ENCODE measurements at regions not wholly inside any gene's neighbourhood (a gene's known extent, or its start where the extent isn't known, plus 50 kb on each side); places are given as distances from the start of the nearest gene placed in this dataset.

- no peak overlapping the region for H3K9ac ChIP-seq
- no peak overlapping the region for H3K27ac ChIP-seq
- H4K20me1 ChIP-seq: no peaks in the 10 kb centered on the region
- H3K4me1 ChIP-seq: peaks cover 32% of the 10 kb centered on the region
- peaks cover 34% of the 10 kb centered on the region for H3K9me3 ChIP-seq
- no peaks in the 10 kb centered on the region for H3K27me3 ChIP-seq
- H3K4me2 ChIP-seq: peak overlapping the region; percentile 61; the same call in 1 of the 2 replicates
- H3K4me3 ChIP-seq: no peak overlapping the region
- H3K36me3 ChIP-seq: no peaks in the 10 kb centered on the region
- no peak for TF ChIP-seq Cebpa-rat (IDR thresholded peaks at IDR 0.05)
Measured at GRCh38 chr6:157755746-157756411, 67.2 kb upstream of the SNX9 start.

DNA sequence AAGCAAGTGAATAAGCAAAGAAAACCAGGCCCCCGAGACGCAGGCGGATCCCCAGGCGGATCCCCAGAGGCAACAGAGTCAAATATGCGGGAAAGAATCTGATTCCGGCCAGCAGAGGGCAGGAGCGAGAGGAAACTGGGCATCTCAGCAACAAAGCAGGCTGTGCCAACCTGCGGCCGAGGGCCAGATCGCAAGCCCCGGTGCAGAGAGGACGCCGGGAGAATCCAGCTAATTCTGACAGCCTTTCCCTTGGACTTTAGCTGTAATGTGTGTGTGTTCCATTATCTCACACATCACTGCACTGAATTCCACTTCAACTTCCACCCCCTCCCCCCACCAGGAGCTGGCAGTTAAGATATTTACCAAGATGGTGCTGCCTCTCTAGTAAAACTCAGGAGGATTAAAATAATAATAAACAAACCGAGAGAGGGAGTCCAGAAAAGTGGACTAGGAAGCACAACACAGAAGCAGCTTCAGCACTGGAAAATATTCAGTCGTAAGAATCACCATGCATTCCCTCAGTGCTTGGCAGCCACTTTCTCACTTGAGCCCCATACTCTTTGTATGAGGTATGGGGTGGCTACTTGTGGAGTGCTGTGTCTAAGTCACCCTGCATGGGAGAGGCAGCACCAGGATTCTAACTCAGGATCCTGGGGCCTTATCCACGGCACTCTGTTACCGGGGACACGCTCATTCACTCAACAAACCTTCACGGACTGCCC is 66.2 kb upstream of the SNX9 start:
- no peak overlapping the region for H3K4me3 ChIP-seq
- H3K4me2 ChIP-seq: peak overlapping the region; percentile 61
- peaks cover 40% of the 10 kb centered on the region for H3K4me1 ChIP-seq
- H3K9ac ChIP-seq: no peak overlapping the region
- no peak overlapping the region for H3K27ac ChIP-seq
- TF ChIP-seq Cebpa-rat (IDR thresholded peaks at IDR 0.05): no peak
- no peaks in the 10 kb centered on the region for H3K27me3 ChIP-seq
- H3K9me3 ChIP-seq: peaks cover 24% of the 10 kb centered on the region
- no peaks in the 10 kb centered on the region for H4K20me1 ChIP-seq
- H3K36me3 ChIP-seq: no peaks in the 10 kb centered on the region

DNA sequence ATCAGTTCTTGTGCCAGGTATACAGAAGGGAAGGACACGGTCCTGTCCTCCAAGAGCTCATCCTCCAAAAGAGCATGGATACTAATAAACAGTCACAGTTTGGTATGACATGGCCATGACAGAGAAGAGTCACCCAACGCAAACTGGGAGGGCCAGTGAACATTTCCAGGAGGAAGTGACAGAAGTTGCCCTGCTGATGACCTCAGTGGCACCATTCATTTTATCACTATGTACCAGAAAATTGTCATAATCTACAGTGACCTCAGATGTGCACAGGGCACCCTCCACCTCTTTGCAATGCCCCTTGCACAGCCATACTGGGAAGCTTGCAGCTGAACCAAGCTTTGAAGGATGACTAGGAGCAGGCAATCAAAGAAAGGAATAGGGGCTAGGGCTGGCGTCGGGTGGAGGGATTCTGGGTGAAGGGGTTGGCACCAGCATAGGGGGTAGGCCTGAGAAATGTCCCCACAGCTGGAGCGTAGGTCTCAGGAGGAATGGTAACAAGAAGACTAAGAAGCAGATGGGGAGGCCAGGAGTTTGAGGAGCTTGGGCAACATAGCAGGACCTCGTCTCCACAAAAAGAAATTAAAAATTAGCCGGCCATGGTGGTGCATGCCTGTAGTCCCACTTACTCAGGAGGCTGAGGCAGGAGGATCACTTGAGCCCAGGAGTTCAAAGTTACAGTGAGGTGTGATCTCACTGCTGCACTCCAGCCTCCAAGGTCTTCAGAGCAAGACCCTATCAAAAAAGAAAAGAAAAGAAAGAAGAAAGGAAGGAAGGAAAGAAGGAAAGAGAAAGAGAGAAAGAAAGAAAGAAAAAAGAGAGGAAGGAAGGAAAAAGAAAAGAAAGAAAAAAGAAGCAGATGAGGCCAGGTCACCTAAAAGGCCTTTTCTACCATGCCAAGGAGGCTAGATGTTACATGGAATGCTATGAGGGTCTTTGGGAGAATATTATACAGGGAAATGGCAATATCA is 65.3 kb upstream of the SNX9 start:
- no peak for TF ChIP-seq Cebpa-rat (IDR thresholded peaks at IDR 0.05)

DNA sequence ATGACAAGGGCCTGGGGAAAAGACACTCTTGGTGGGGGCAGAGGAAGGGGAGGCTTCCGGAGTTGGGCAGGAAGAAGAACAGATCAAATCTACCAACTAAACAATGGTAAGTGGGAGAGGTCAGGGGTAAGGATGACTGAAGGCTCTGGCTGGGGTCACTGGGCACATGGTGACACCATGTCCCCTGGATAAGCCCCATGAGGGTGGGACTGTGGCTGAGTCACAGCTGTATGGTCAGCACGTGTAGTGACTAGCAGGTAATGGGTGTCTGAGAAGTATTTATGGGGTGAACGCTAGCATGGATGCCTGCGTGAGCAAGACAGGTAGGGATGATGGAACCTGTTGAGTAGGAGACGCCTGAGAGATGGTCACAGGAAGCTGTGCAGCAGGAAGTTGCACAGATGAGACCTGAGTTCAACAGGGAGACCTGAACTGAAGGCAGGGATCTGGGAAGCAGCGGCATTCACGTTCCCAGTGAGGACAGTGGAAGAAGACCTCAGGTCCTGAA is 64.5 kb upstream of the SNX9 start:
- no peak for TF ChIP-seq Cebpa-rat (IDR thresholded peaks at IDR 0.05)
- peaks cover 10% of the 10 kb centered on the region for H4K20me1 ChIP-seq
- no peak overlapping the region for H3K4me2 ChIP-seq
- H3K9me3 ChIP-seq: peaks cover 8% of the 10 kb centered on the region; the same call in 1 of the 2 replicates
- H3K4me3 ChIP-seq: no peak overlapping the region
- no peak overlapping the region for H3K27ac ChIP-seq
- no peaks in the 10 kb centered on the region for H3K27me3 ChIP-seq
- H3K9ac ChIP-seq: no peak overlapping the region
- H3K4me1 ChIP-seq: peaks cover 57% of the 10 kb centered on the region
- H3K36me3 ChIP-seq: no peaks in the 10 kb centered on the region

More for the DNA sequence above, 65.3 kb upstream of the SNX9 start:
- Histone ChIP-seq H3K4me3 (no peak overlapping the region), H3K4me2 (peak overlapping the region; percentile 61; the same call in 1 of the 2 replicates), H3K9me3 (peaks cover 16% of the 10 kb centered on the region), H3K4me1 (peaks cover 49% of the 10 kb centered on the region), H4K20me1 (peaks cover 2% of the 10 kb centered on the region; the same call in 1 of the 2 replicates), H3K36me3 (no peaks in the 10 kb centered on the region), H3K27ac (no peak overlapping the region), H3K27me3 (no peaks in the 10 kb centered on the region), H3K9ac (no peak overlapping the region)

- H3K4me1 ChIP-seq: peaks cover 62% of the 10 kb centered on the region
- peaks cover 15% of the 10 kb centered on the region for H4K20me1 ChIP-seq
- no peak overlapping the region for H3K4me2 ChIP-seq
Measured at GRCh38 chr6:157759028-157759427, 64.0 kb upstream of the SNX9 start.

DNA sequence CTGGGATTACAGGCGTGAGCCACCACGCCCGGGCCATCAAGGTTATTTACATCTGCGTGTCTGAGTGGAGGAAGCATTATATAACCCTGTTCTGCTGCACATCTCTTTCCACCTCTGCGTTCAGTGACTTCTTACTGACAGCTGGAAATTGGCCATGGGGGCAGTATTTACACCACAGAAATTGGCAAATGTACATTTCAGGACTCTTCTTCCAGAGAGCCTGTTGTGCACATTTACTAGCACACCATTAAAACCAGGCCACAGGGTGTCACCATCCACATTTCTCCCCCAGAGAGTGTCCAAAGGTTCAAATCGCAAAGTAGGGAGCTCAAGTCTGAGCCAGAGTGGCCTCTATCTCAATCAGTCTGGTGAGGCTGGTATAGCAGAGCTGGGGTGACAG is 62.9 kb upstream of the SNX9 start:
- H3K27me3 ChIP-seq: no peaks in the 10 kb centered on the region
- H4K20me1 ChIP-seq: peaks cover 16% of the 10 kb centered on the region
- no peak for TF ChIP-seq Cebpa-rat (IDR thresholded peaks at IDR 0.05)
- no peak overlapping the region for H3K9ac ChIP-seq
- peak overlapping the region; percentile 92 for H3K4me2 ChIP-seq
- no peak overlapping the region for H3K4me3 ChIP-seq
- no peaks in the 10 kb centered on the region for H3K36me3 ChIP-seq
- peaks cover 70% of the 10 kb centered on the region for H3K4me1 ChIP-seq
- H3K27ac ChIP-seq: no peak overlapping the region
- H3K9me3 ChIP-seq: no peaks in the 10 kb centered on the region

More at GRCh38 chr6:157759028-157759427, 64.0 kb upstream of the SNX9 start:
- Histone ChIP-seq H3K9me3 (peaks cover 4% of the 10 kb centered on the region; the same call in 1 of the 2 replicates), H3K27me3 (no peaks in the 10 kb centered on the region), H3K36me3 (no peaks in the 10 kb centered on the region), H3K27ac (no peak overlapping the region), H3K9ac (no peak overlapping the region), H3K4me3 (no peak overlapping the region)
- no peak for TF ChIP-seq Cebpa-rat (IDR thresholded peaks at IDR 0.05)

- H3K27ac ChIP-seq: no peak overlapping the region
- H3K9ac ChIP-seq: no peak overlapping the region
- H3K4me3 ChIP-seq: no peak overlapping the region
- H3K4me2 ChIP-seq: peak overlapping the region; percentile 92
- H3K9me3 ChIP-seq: no peaks in the 10 kb centered on the region
- H3K4me1 ChIP-seq: peaks cover 73% of the 10 kb centered on the region
- no peaks in the 10 kb centered on the region for H3K27me3 ChIP-seq
- TF ChIP-seq Cebpa-rat (IDR thresholded peaks at IDR 0.05): no peak
- peaks cover 16% of the 10 kb centered on the region for H4K20me1 ChIP-seq
- H3K36me3 ChIP-seq: no peaks in the 10 kb centered on the region
Measured at GRCh38 chr6:157760589-157761330, 62.3 kb upstream of the SNX9 start.

- no peaks in the 10 kb centered on the region for H3K9me3 ChIP-seq
- H3K27me3 ChIP-seq: no peaks in the 10 kb centered on the region
- no peaks in the 10 kb centered on the region for H3K36me3 ChIP-seq
- H3K4me2 ChIP-seq: peak overlapping the region; percentile 92
- peaks cover 16% of the 10 kb centered on the region for H4K20me1 ChIP-seq
- no peak overlapping the region for H3K4me3 ChIP-seq
- H3K4me1 ChIP-seq: peaks cover 73% of the 10 kb centered on the region
- H3K9ac ChIP-seq: no peak overlapping the region
- TF ChIP-seq Cebpa-rat (IDR thresholded peaks at IDR 0.05): no peak
- H3K27ac ChIP-seq: no peak overlapping the region
Measured at GRCh38 chr6:157761331-157761921, 61.6 kb upstream of the SNX9 start.
